ENCODE measurements at regions not wholly inside any gene's neighbourhood (a gene's known extent, or its start where the extent isn't known, plus 50 kb on each side); places are given as distances from the start of the nearest gene placed in this dataset.
"Not testable (repeated sequence)": the region's sequence is repeated elsewhere in the genome, so short reads cannot be mapped to it uniquely, and the experiment has no call there.

GRCh38 chr16:29195116-29195872 lies 210.4 kb downstream of the LAT start:
- not testable (repeated sequence) for DNase-seq

GRCh38 chr16:29194185-29194844 lies 209.5 kb downstream of the LAT start:
- DNase-seq = not testable (repeated sequence)

- not testable (repeated sequence) for DNase-seq
Measured at GRCh38 chr16:29193634-29194033, 208.8 kb downstream of the LAT start.

- not testable (repeated sequence) for DNase-seq
Measured at GRCh38 chr16:29193248-29193574, 208.4 kb downstream of the LAT start.

GRCh38 chr16:29192329-29193247 lies 207.7 kb downstream of the LAT start:
- DNase-seq = no peak

- DNase-seq = not testable (repeated sequence)
Measured at GRCh38 chr16:29191636-29192180, 206.9 kb downstream of the LAT start.

- not testable (repeated sequence) for DNase-seq
Measured at GRCh38 chr16:29190553-29191431, 205.9 kb downstream of the LAT start.

- not testable (repeated sequence) for DNase-seq
Measured at GRCh38 chr16:29188806-29189205, 204.0 kb downstream of the LAT start.

- not testable (repeated sequence) for DNase-seq
Measured at GRCh38 chr16:29186306-29187220, 201.7 kb downstream of the LAT start.

- DNase-seq = not testable (repeated sequence)
Measured at GRCh38 chr16:29185872-29186271, 201.0 kb downstream of the LAT start.

GRCh38 chr16:29184738-29185438 lies 200.0 kb downstream of the LAT start:
- DNase-seq = not testable (repeated sequence)

GRCh38 chr16:29182940-29183868 lies 198.4 kb downstream of the LAT start:
- DNase-seq = not testable (repeated sequence)

- no peak for DNase-seq
Measured at GRCh38 chr16:29182501-29182900, 197.6 kb downstream of the LAT start.

- DNase-seq = not testable (repeated sequence)
Measured at GRCh38 chr16:29181921-29182411, 197.1 kb downstream of the LAT start.

GRCh38 chr16:29181254-29181780 lies 196.5 kb downstream of the LAT start:
- not testable (repeated sequence) for DNase-seq

GRCh38 chr16:29180206-29180600 lies 195.4 kb downstream of the LAT start:
- DNase-seq = not testable (repeated sequence)

GRCh38 chr16:29179401-29180205 lies 194.8 kb downstream of the LAT start:
- not testable (repeated sequence) for DNase-seq
